HCT116 (cell line): ENCODE measurements at regions not wholly inside any gene's neighbourhood (a gene's known extent, or its start where the extent isn't known, plus 50 kb on each side); places are given as distances from the start of the nearest gene placed in this dataset.

Source experiments
- ATAC-seq: fragments of 200-7000 bp; cut with Tn5 transposase; 2 replicates; pipeline ENCODE4 v1.9.1; 2020; ENCODE audit warnings: mild to moderate bottlenecking, moderate library complexity
- BruUV-seq: library from RNA; stranded (reverse); fragments of 400-500 nt; replicated peaks from 2 replicates; lab custom pipeline; 2021; lab: Mats Ljungman, UMichigan
- CTCF ChIA-PET: fragments of 300-600 bp; sonication (Branson Sonifier 250); formaldehyde crosslinking; loops from one replicate; lab custom pipeline; 2021; ENCODE audit warnings: antibody characterized with exemption; lab: Charles Lee
- POLR2A ChIA-PET: fragments of 300-600, 350-600 bp; sonication (Branson Sonifier 250); formaldehyde crosslinking; loops from one replicate; lab custom pipeline; 2021; ENCODE audit warnings: antibody characterized with exemption; lab: Charles Lee
- RAD21 ChIA-PET, 2 experiments: fragments of 300-600 bp; sonication (Branson Sonifier 250); formaldehyde crosslinking; loops; one replicate each; lab custom pipeline; 2023; ENCODE audit warnings: low total read pairs in 2 of 2; ENCODE audit not compliant: uncharacterized antibody in 2 of 2, unreplicated experiment in 2 of 2, low non-redundant PET in 1 of 2; lab: Charles Lee
- DNase-seq: peaks from one replicate; pipeline ENCODE4 v3.0.0-alpha.2; 2010; ENCODE audit warnings: low read depth, low spot score
- H2AFZ ChIP-seq: fragments of 200-600 bp; shearing (Covaris generic), sonication (generic); 2 replicates; pipeline ENCODE4 v1.6.1; 2017; ENCODE audit warnings: low read depth, mixed run types, mixed read lengths, antibody characterized with exemption, low read length; ENCODE audit not compliant: poor library complexity, severe bottlenecking
- H3K27ac ChIP-seq: 2 replicates; pipeline ENCODE4 v1.5.1; 2012; ENCODE audit warnings: low read depth, low read length
- H3K27me3 ChIP-seq: fragments of 200-600 bp; sonication (generic); 2 replicates; pipeline ENCODE4 v1.6.1; 2016; ENCODE audit warnings: mixed run types, low read length, mixed read lengths; ENCODE audit not compliant: insufficient read depth
- H3K36me3 ChIP-seq, 2 experiments: fragments of 200-500 bp in 1 of 2; fragments of 200-600 bp in 1 of 2; sonication (Bioruptor generic) in 1 of 2; sonication (generic) in 1 of 2; 2 replicates each; pipeline versions ENCODE4 v1.5.1 to v1.6.1; 2014 to 2016; ENCODE audit warnings: low read length in 2 of 2, inconsistent platforms in 1 of 2, mixed read lengths in 1 of 2, mixed run types in 1 of 2; ENCODE audit not compliant: insufficient read depth in 2 of 2, control insufficient read depth in 1 of 2
- H3K4me1 ChIP-seq, 2 experiments: fragments of 200-600 bp in 1 of 2; sonication (generic) in 1 of 2; 2 replicates each; pipeline versions ENCODE4 v1.5.1 to v1.6.1; 2012 to 2017; ENCODE audit warnings: low read length in 2 of 2, inconsistent platforms in 1 of 2, mild to moderate bottlenecking in 1 of 2, mixed read lengths in 1 of 2, mixed run types in 1 of 2, moderate library complexity in 1 of 2; ENCODE audit not compliant: insufficient read depth in 2 of 2, control insufficient read depth in 1 of 2
- H3K4me2 ChIP-seq: fragments of 200-600 bp; sonication (generic); 2 replicates; pipeline ENCODE4 v1.6.1; 2017; ENCODE audit warnings: mixed run types, low read length, mixed read lengths
- H3K4me3 ChIP-seq, 2 experiments: fragments of 200-600 bp in 1 of 2; sonication (generic) in 1 of 2; replicated peaks in 1 of 2; 2 replicates each; pipeline ENCODE4 v1.5.1; 2011 to 2016; ENCODE audit warnings: low read length in 2 of 2, control low read depth in 1 of 2, low read depth in 1 of 2, mild to moderate bottlenecking in 1 of 2, mixed read lengths in 1 of 2, mixed run types in 1 of 2
- H3K79me2 ChIP-seq: fragments of 200-600 bp; sonication (generic); 2 replicates; pipeline ENCODE4 v1.6.1; 2017; ENCODE audit warnings: mild to moderate bottlenecking, mixed run types, low read length, moderate library complexity, mixed read lengths; ENCODE audit not compliant: insufficient read depth
- H3K9ac ChIP-seq: fragments of 200-600 bp; sonication (generic); 2 replicates; pipeline ENCODE4 v1.6.1; 2016; ENCODE audit warnings: low read length, mixed read lengths
- H3K9me2 ChIP-seq: fragments of 200-600 bp; sonication (generic), shearing (Covaris generic); 2 replicates; pipeline ENCODE4 v1.6.1; 2017; ENCODE audit warnings: mixed run types, mild to moderate bottlenecking, moderate library complexity; ENCODE audit not compliant: insufficient read depth
- H3K9me3 ChIP-seq, 2 experiments: fragments of 200-500 bp in 1 of 2; fragments of 200-600 bp in 1 of 2; sonication (Bioruptor generic) in 1 of 2; sonication (generic) in 1 of 2; 2 replicates each; pipeline ENCODE4 v1.6.1; 2014 to 2017; ENCODE audit warnings: low read length in 2 of 2, mixed read lengths in 2 of 2, inconsistent platforms in 1 of 2, low read depth in 1 of 2, mild to moderate bottlenecking in 1 of 2, mixed run types in 1 of 2, moderate library complexity in 1 of 2; ENCODE audit not compliant: control insufficient read depth in 1 of 2, insufficient read depth in 1 of 2
- H4K20me1 ChIP-seq: fragments of 200-600 bp; sonication (generic), shearing (Covaris generic); 2 replicates; pipeline ENCODE4 v1.6.1; 2017; ENCODE audit warnings: mixed run types, mild to moderate bottlenecking, moderate library complexity; ENCODE audit not compliant: insufficient read depth
- CEBPB ChIP-seq: IDR thresholded peaks from 2 replicates; pipeline ENCODE4 v1.6.1; 2012; ENCODE audit warnings: low read depth
- EGR1 ChIP-seq: IDR thresholded peaks from 2 replicates; pipeline ENCODE4 v1.6.1; 2012; ENCODE audit warnings: low read depth
- EZH2 ChIP-seq: fragments of 200-600 bp; sonication (generic); IDR thresholded peaks from 2 replicates; pipeline ENCODE4 v1.6.1; 2017; ENCODE audit warnings: antibody characterized with exemption, mixed run types
- EZH2phosphoT487 ChIP-seq: fragments of 200-600 bp; IDR thresholded peaks from 2 replicates; pipeline ENCODE4 v1.6.1; 2018; ENCODE audit warnings: antibody characterized with exemption, borderline replicate concordance
- FOSL1 ChIP-seq: IDR thresholded peaks from 2 replicates; pipeline ENCODE4 v1.6.1; 2012; ENCODE audit warnings: low read depth
- JUND ChIP-seq: IDR thresholded peaks from 2 replicates; pipeline ENCODE4 v1.6.1; 2012
- MAX ChIP-seq: IDR thresholded peaks from 2 replicates; pipeline ENCODE4 v1.6.1; 2012
- POLR2AphosphoS5 ChIP-seq: IDR thresholded peaks from 2 replicates; pipeline ENCODE4 v1.6.1; 2011; ENCODE audit warnings: mild to moderate bottlenecking, low read depth, low read length, moderate library complexity
- REST ChIP-seq: IDR thresholded peaks from 2 replicates; pipeline ENCODE4 v1.6.1; 2012; ENCODE audit warnings: low read depth
- SIN3A ChIP-seq: IDR thresholded peaks from 2 replicates; pipeline ENCODE4 v1.6.1; 2012; ENCODE audit warnings: low read depth
- SP1 ChIP-seq: IDR thresholded peaks from 2 replicates; pipeline ENCODE4 v1.6.1; 2012; ENCODE audit warnings: low read depth
- TCF7L2 ChIP-seq: IDR thresholded peaks from 2 replicates; pipeline ENCODE4 v1.7.0; 2011; ENCODE audit warnings: borderline replicate concordance, inconsistent platforms; ENCODE audit not compliant: insufficient read depth, insufficient read length; ENCODE audit errors: extremely low read depth
- YY1 ChIP-seq: IDR thresholded peaks from 2 replicates; pipeline ENCODE4 v1.6.1; 2011; ENCODE audit warnings: low read length, low read depth, moderate library complexity, mild to moderate bottlenecking; ENCODE audit not compliant: insufficient replicate concordance; ENCODE audit errors: extremely low read depth
- ZNF274 ChIP-seq: fragments of 200-500 bp; sonication (Bioruptor generic); IDR thresholded peaks from 2 replicates; pipeline ENCODE4 v1.6.1; 2014; ENCODE audit warnings: mild to moderate bottlenecking, low read depth, low read length, inconsistent platforms
- intact Hi-C: fragments of 100-400 bp; cut with micrococcal nuclease; formaldehyde crosslinking; loops from 2 replicates; pipeline ENCODE4 v1.10.0; 2022
- TF ChIP-seq, protein P1 (sequence below): IDR thresholded peaks from 2 replicates; pipeline ENCODE4 v1.6.1; 2012

- Histone ChIP-seq H3K27ac (no peak overlapping the region), H3K4me1 (no peaks in the 10 kb centered on the region), H4K20me1 (no peaks in the 10 kb centered on the region), H3K36me3 (no peaks in the 10 kb centered on the region), H3K79me2 (no peaks in the 10 kb centered on the region), H3K4me3 (no peak overlapping the region), H3K9me3 (no peaks in the 10 kb centered on the region), H3K9ac (no peak overlapping the region), H3K27me3 (no peaks in the 10 kb centered on the region), H2AFZ (no peak overlapping the region), H3K4me2 (no peak overlapping the region), H3K9me2 (no peaks in the 10 kb centered on the region)
- BruUV-seq: no TSS peak
- POLR2A ChIA-PET: no interaction called here
- DNase-seq (no peak), ATAC-seq (no peak)
- TF ChIP-seq EGR1 (no peak), JUND (no peak), TCF7L2 (no peak), MAX (no peak), POLR2AphosphoS5 (no peak), YY1 (no peak), SP1 (no peak), EZH2 (no peak), ZNF274 (no peak), FOSL1 (no peak), EZH2phosphoT487 (no peak), SIN3A (no peak)
- TF ChIP-seq, protein P1, sequence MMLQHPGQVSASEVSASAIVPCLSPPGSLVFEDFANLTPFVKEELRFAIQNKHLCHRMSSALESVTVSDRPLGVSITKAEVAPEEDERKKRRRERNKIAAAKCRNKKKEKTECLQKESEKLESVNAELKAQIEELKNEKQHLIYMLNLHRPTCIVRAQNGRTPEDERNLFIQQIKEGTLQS: no peak
- CTCF ChIA-PET: no interaction called here
- intact Hi-C loops: no loop called here
- RAD21 ChIA-PET: interaction anchor here in 1 of 2 experiments (0.6 kb wide), 1 partner anchor 492 kb away, joined by 4 read pairs; no protein-coding TSS in a partner anchor
These were observed 119.5 kb upstream of the RGS6 start for GRCh38 chr14:71812693-71813092.

DNA sequence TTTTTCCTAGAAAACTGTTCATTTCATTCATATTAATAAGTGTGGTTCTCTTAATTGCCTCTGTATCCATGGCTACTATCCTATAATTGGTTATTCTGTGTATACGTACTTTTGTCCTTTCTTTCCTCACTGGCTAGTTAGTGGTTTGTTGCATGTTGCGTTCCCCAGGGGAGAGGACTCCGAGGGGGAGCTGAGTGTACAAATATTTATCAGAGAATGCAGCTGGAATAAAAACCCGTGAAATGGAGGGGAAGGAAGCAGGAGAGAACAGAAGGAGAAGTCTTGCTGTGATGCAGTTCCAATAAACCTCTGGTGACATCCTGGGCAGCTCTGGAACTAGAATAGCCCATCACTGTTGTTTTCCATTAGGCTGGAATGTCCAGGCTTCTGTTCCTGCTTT is 117.1 kb upstream of the RGS6 start:
- no peaks in the 10 kb centered on the region for H3K9me2 ChIP-seq
- CTCF ChIA-PET: no interaction called here
- no peak for DNase-seq
- H3K9ac ChIP-seq: no peak overlapping the region
- no peaks in the 10 kb centered on the region for H3K27me3 ChIP-seq
- no peak overlapping the region for H3K27ac ChIP-seq
- ATAC-seq: no peak
- POLR2A ChIA-PET: no interaction called here
- H3K36me3 ChIP-seq: no peaks in the 10 kb centered on the region
- H3K79me2 ChIP-seq: no peaks in the 10 kb centered on the region
- H3K4me1 ChIP-seq: no peaks in the 10 kb centered on the region
- intact Hi-C loops: no loop called here
- BruUV-seq: no TSS peak
- RAD21 ChIA-PET: no interaction called here
- H2AFZ ChIP-seq: no peak overlapping the region
- no peak overlapping the region for H3K4me2 ChIP-seq
- H3K4me3 ChIP-seq: no peak overlapping the region
- TF ChIP-seq CEBPB (no peak), REST (no peak), POLR2AphosphoS5 (no peak), SP1 (no peak)
- TF ChIP-seq, all 23 proteins: peak for 0
- Histone ChIP-seq H3K9me3 (no peaks in the 10 kb centered on the region), H4K20me1 (no peaks in the 10 kb centered on the region)
